HepG2 (cell line): ENCODE measurements at regions not wholly inside any gene's neighbourhood (a gene's known extent, or its start where the extent isn't known, plus 50 kb on each side); places are given as distances from the start of the nearest gene placed in this dataset.

Source experiments
- ATAC-seq: fragments of 200-7000 bp; cut with Tn5 transposase; 3 replicates; pipeline ENCODE4 v1.9.1; 2020; ENCODE audit warnings: mild to moderate bottlenecking, moderate library complexity
- BruUV-seq: library from RNA; stranded (reverse); fragments of 400-500 nt; replicated peaks from 2 replicates; lab custom pipeline; 2021; lab: Mats Ljungman, UMichigan
- CTCF ChIA-PET: fragments of 300-600 bp; formaldehyde crosslinking; extraction: SDS; loops from one replicate; lab custom pipeline; 2021; ENCODE audit warnings: low total read pairs, inconsistent platforms, low intra/inter-chr PET ratio; lab: Yijun Ruan, JAX
- POLR2A ChIA-PET: fragments of 350-600 bp; sonication (Branson Sonifier 250); formaldehyde crosslinking; loops from one replicate; lab custom pipeline; 2020; ENCODE audit warnings: antibody characterized with exemption, inconsistent platforms; lab: Yijun Ruan, JAX
- DNase-seq: peaks from one replicate; pipeline ENCODE4 v3.0.0-alpha.2; 2015; ENCODE audit warnings: low spot score
- FAIRE-seq: peaks from 3 replicates; lab custom pipeline; 2011; peaks lifted over from hg19 to GRCh38; lab: Jason Lieb, UNC
- H2AFZ ChIP-seq: one replicate; pipeline ENCODE4 v1.6.1; 2011; ENCODE audit warnings: low read length, inconsistent platforms
- H3K27ac ChIP-seq: fragments of 300-600 bp; 3 replicates; pipeline ENCODE4 v1.8.0; 2011; ENCODE audit warnings: mixed run types, mild to moderate bottlenecking, mixed read lengths, low read length, inconsistent platforms; ENCODE audit not compliant: insufficient read depth; ENCODE audit errors: extremely low read length
- H3K27me3 ChIP-seq, 2 experiments: fragments of 200-600 bp in 1 of 2; 2 replicates in 1 of 2; 3 replicates in 1 of 2; pipeline versions ENCODE4 v1.6.0 to v1.8.0; 2011; ENCODE audit warnings: low read length in 2 of 2, mild to moderate bottlenecking in 2 of 2, moderate library complexity in 2 of 2, inconsistent platforms in 1 of 2; ENCODE audit not compliant: insufficient read depth in 2 of 2, control insufficient read depth in 1 of 2
- H3K36me3 ChIP-seq, 2 experiments: fragments of 200-600 bp in 1 of 2; replicated peaks in 1 of 2; 2 replicates in 1 of 2; 3 replicates in 1 of 2; pipeline versions ENCODE4 v1.5.1 to v1.8.0; 2011; ENCODE audit warnings: low read length in 2 of 2, inconsistent platforms in 1 of 2; ENCODE audit not compliant: insufficient read depth in 2 of 2, control insufficient read depth in 1 of 2
- H3K4me1 ChIP-seq: 2 replicates; pipeline ENCODE4 v1.5.1; 2012; ENCODE audit warnings: low read length, inconsistent platforms; ENCODE audit not compliant: insufficient read depth
- H3K4me2 ChIP-seq: 2 replicates; pipeline ENCODE4 v1.6.0; 2011; ENCODE audit warnings: low read depth, low read length, inconsistent platforms
- H3K4me3 ChIP-seq, 3 experiments: fragments of 200-600 bp in 1 of 3; sonication (generic), shearing (Covaris generic) in 1 of 3; replicated peaks in 1 of 3; 2 replicates each; pipeline ENCODE4 v1.5.1; 2011 to 2016; ENCODE audit warnings: low read length in 3 of 3, inconsistent platforms in 2 of 3, low read depth in 2 of 3, mild to moderate bottlenecking in 2 of 3, control low read depth in 1 of 3, mixed read lengths in 1 of 3; ENCODE audit not compliant: insufficient read depth in 1 of 3
- H3K79me2 ChIP-seq: one replicate; pipeline ENCODE4 v1.6.1; 2011; ENCODE audit warnings: low read length, inconsistent platforms; ENCODE audit not compliant: insufficient read depth
- H3K9ac ChIP-seq: 2 replicates; pipeline ENCODE4 v1.6.0; 2011; ENCODE audit warnings: mild to moderate bottlenecking, low read depth, low read length, inconsistent platforms; ENCODE audit not compliant: insufficient read depth
- H3K9me3 ChIP-seq: 2 replicates; pipeline ENCODE4 v1.5.1; 2012; ENCODE audit warnings: mild to moderate bottlenecking, low read length
- H4K20me1 ChIP-seq: 2 replicates; pipeline ENCODE4 v1.6.0; 2011; ENCODE audit warnings: inconsistent platforms, mild to moderate bottlenecking, low read length, moderate library complexity; ENCODE audit not compliant: insufficient read depth
- ATRX ChIP-seq: sonication (generic); formaldehyde crosslinking; IDR thresholded peaks from 2 replicates; pipeline ENCODE4 v1.4.0; 2020; ENCODE audit warnings: missing genetic modification reagents, borderline replicate concordance
- CSRNP2 ChIP-seq: sonication (generic); formaldehyde crosslinking; conservative IDR thresholded peaks from 2 replicates; pipeline ENCODE4 v1.8.0; 2022; ENCODE audit warnings: low read depth, missing genetic modification reagents
- HCFC1 ChIP-seq: fragments of 150-350 bp; IDR thresholded peaks from 2 replicates; pipeline ENCODE4 v1.6.1; 2014; ENCODE audit warnings: low read depth, low read length
- HDAC6 ChIP-seq: fragments of 200-600 bp; sonication (generic); IDR thresholded peaks from 2 replicates; pipeline ENCODE4 v1.7.0; 2017; ENCODE audit warnings: mild to moderate bottlenecking, antibody characterized with exemption, low read length, low read depth
- MAFG ChIP-seq: sonication (generic); formaldehyde crosslinking; IDR thresholded peaks from 2 replicates; pipeline ENCODE4 v1.5.1; 2020; ENCODE audit warnings: mild to moderate bottlenecking, missing genetic modification reagents
- NCOA1 ChIP-seq: sonication (generic); formaldehyde crosslinking; IDR thresholded peaks from 2 replicates; pipeline ENCODE4 v1.9.0; 2021; ENCODE audit warnings: missing genetic modification reagents
- NFYB ChIP-seq: sonication (generic); formaldehyde crosslinking; IDR thresholded peaks from 2 replicates; pipeline ENCODE4 v1.4.0; 2020; ENCODE audit warnings: missing genetic modification reagents
- RORA ChIP-seq: sonication (generic); formaldehyde crosslinking; IDR thresholded peaks from 2 replicates; pipeline ENCODE4 v1.5.0; 2020; ENCODE audit warnings: mild to moderate bottlenecking, missing genetic modification reagents, moderate library complexity
- SSRP1 ChIP-seq: IDR thresholded peaks from 2 replicates; pipeline ENCODE4 v1.6.1; 2016; ENCODE audit warnings: control low read depth
- SUZ12 ChIP-seq: fragments of 150-350 bp; IDR thresholded peaks from 2 replicates; pipeline ENCODE4 v1.6.1; 2014; ENCODE audit warnings: low read depth, low read length
- TAF15 ChIP-seq: fragments of 200-400 bp; formaldehyde crosslinking; IDR thresholded peaks from one replicate; pipeline ENCODE4 v1.6.1; 2018; ENCODE audit warnings: mild to moderate bottlenecking, low read depth, low read length; ENCODE audit not compliant: poor library complexity, severe bottlenecking
- ZNF121 ChIP-seq: sonication (generic); formaldehyde crosslinking; IDR thresholded peaks from 2 replicates; pipeline ENCODE4 v1.5.0; 2020; ENCODE audit warnings: mild to moderate bottlenecking, missing genetic modification reagents
- ZNF280D ChIP-seq: sonication (generic); formaldehyde crosslinking; IDR thresholded peaks from 2 replicates; pipeline ENCODE4 v1.5.1; 2020; ENCODE audit warnings: mild to moderate bottlenecking, missing genetic modification reagents
- ZNF83 ChIP-seq: sonication (generic); formaldehyde crosslinking; IDR thresholded peaks from 2 replicates; pipeline ENCODE4 v1.4.0; 2020; ENCODE audit warnings: missing genetic modification reagents, mild to moderate bottlenecking, borderline replicate concordance
- ZSCAN12 ChIP-seq: sonication (generic); formaldehyde crosslinking; IDR thresholded peaks from 2 replicates; pipeline ENCODE4 v1.9.0; 2021; ENCODE audit warnings: mild to moderate bottlenecking, missing genetic modification reagents
- WGBS: methylation state at CpG from one replicate; pipeline ENCODE4 v1.1.6; 2017; ENCODE audit warnings: low lambda C conversion rate; 5-methylcytosine and 5-hydroxymethylcytosine counted together
- in situ Hi-C: cut with HindIII; loops from 2 replicates; pipeline ENCODE4 v1.10.0; 2017; ENCODE audit warnings: low pct_unique_long_range_greater_than_20kb; ENCODE audit not compliant: extremely low pct_ligation_motif_present
- intact Hi-C: fragments of 100-400 bp; cut with micrococcal nuclease; formaldehyde crosslinking; loops from one replicate; pipeline ENCODE4 v1.10.0; 2022; ENCODE audit not compliant: unreplicated experiment

GRCh38 chr21:34004013-34004938, 69.1 kb upstream of the MRPS6 start:
- ChIA-PET POLR2A (no interaction called here), CTCF (no interaction called here)
- Histone ChIP-seq H3K36me3 (no peaks in the 10 kb centered on the region), H3K4me1 (no peaks in the 10 kb centered on the region), H3K9me3 (no peaks in the 10 kb centered on the region), H3K27ac (no peak overlapping the region), H2AFZ (no peak overlapping the region), H3K27me3 (peaks cover 0 to 8% of the 10 kb centered on the region in 2 experiments; a peak in 2 of 5 replicates), H3K79me2 (no peaks in the 10 kb centered on the region), H3K9ac (no peak overlapping the region), H3K4me3 (no peak overlapping the region), H3K4me2 (no peak overlapping the region), H4K20me1 (no peaks in the 10 kb centered on the region)
- ATAC-seq (no peak), FAIRE-seq (no peak), DNase-seq (no peak)
- TF ChIP-seq TAF15 (no peak), ZNF280D (CRISPR knock-in tag) (no peak), HDAC6 (no peak)
- in situ Hi-C loops (no loop called here), intact Hi-C loops (no loop called here)
- BruUV-seq: no TSS peak
- 27% methylated on average over 7 of the region's 7 CpGs for WGBS

DNA sequence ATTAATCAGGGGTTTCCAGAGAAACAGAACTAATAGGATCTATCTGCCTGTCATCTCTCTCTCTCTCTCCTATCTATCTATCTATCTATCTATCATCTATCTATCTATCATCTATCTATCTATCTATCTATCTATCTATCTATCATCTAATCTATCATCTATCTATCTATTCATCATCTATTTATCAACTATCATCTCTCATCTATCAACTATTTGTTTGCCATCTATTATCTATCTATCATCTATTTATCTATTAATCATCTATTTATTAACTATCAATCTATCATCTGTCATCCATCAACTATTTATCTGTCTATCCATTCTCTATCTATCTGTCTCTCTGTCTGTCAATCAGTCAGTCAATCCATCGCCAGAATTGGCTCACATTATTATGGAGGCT, 70.0 kb upstream of the MRPS6 start:
- TF ChIP-seq ZNF83: no peak
- TF ChIP-seq NCOA1: no peak
- TF ChIP-seq ZNF121 (CRISPR knock-in tag): no peak
- TF ChIP-seq ZSCAN12 (CRISPR knock-in tag): no peak
- TF ChIP-seq NFYB: no peak
- TF ChIP-seq HCFC1: no peak
- TF ChIP-seq ATRX (CRISPR knock-in tag): no peak
- no peak for TF ChIP-seq MAFG (CRISPR knock-in tag)
- no peak for TF ChIP-seq SSRP1 (CRISPR knock-in tag)
- TF ChIP-seq CSRNP2 (CRISPR knock-in tag): no peak
- TF ChIP-seq SUZ12: no peak
- no peak for TF ChIP-seq RORA (CRISPR knock-in tag)
- Histone ChIP-seq H3K9ac (no peak overlapping the region), H2AFZ (no peak overlapping the region), H3K4me1 (no peaks in the 10 kb centered on the region), H3K4me2 (no peak overlapping the region), H3K79me2 (no peaks in the 10 kb centered on the region), H3K27ac (no peak overlapping the region), H3K27me3 (peaks cover 0 to 8% of the 10 kb centered on the region in 2 experiments; a peak in 2 of 5 replicates), H3K9me3 (no peaks in the 10 kb centered on the region), H4K20me1 (no peaks in the 10 kb centered on the region), H3K4me3 (no peak overlapping the region), H3K36me3 (no peaks in the 10 kb centered on the region)
- ATAC-seq: no peak
- no TSS peak for BruUV-seq
- ChIA-PET POLR2A (no interaction called here), CTCF (no interaction called here)
- in situ Hi-C loops: no loop called here
- FAIRE-seq: no peak
- WGBS: 31% methylated on average over 1 of the region's 1 CpG
- DNase-seq: no peak
- intact Hi-C loops: no loop called here
